ENCODE measurements at regions not wholly inside any gene's neighbourhood (a gene's known extent, or its start where the extent isn't known, plus 50 kb on each side); places are given as distances from the start of the nearest gene placed in this dataset.

- H3K36me3 ChIP-seq: no peaks in the 10 kb centered on the region
- DNase-seq (ENCODE audit: low spot score) (no peak), ATAC-seq (ENCODE audit: insufficient number of reproducible peaks, low FRiP score, low read depth) (no peak)
- no peaks in the 10 kb centered on the region for H3K9me3 ChIP-seq
- no peak overlapping the region for H3K27ac ChIP-seq
- H3K4me3 ChIP-seq: no peak overlapping the region
- H3K27me3 ChIP-seq (replicated peaks; ENCODE audit: insufficient read depth): no peaks in the 10 kb centered on the region
- no peak for TF ChIP-seq CTCF (IDR thresholded peaks at IDR 0.05)
- peaks cover 0 to 9% of the 10 kb centered on the region in 2 donors for H3K4me1 ChIP-seq (ENCODE audit: control insufficient read depth in 1 of 2, low read depth in 2 of 2)
These were observed 254.5 kb upstream of the ANKRD55 start for GRCh38 chr5:56487528-56488115.

DNA sequence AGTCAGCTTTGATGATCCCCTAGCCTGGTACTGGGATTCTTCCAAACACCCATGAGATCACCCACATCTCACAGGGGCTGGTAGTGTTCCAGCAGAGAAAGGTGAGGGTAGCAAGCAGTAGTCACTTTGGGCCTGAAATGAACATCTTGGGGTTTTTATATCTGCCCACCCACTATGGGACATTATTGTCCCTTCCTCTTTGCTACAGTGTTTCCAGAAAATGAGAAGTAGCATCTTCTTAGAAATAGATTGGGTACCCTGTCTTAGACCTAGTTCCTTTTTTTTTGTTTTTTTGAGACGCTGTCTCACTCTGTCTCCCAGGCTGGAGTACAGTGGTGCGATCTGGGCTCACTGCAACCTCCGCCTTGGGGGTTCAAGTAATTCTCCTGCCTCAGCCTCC, 249.2 kb upstream of the ANKRD55 start:
- ATAC-seq (ENCODE audit: insufficient number of reproducible peaks, low FRiP score, low read depth): no peak
- H3K4me1 ChIP-seq (ENCODE audit: control insufficient read depth in 1 of 2, low read depth in 2 of 2): peaks cover 11 to 34% of the 10 kb centered on the region in 2 donors
- no peaks in the 10 kb centered on the region for H3K27me3 ChIP-seq (replicated peaks; ENCODE audit: insufficient read depth)
- TF ChIP-seq CTCF (IDR thresholded peaks at IDR 0.05): no peak
- H3K9me3 ChIP-seq: no peaks in the 10 kb centered on the region
- no peaks in the 10 kb centered on the region for H3K36me3 ChIP-seq
- no peak overlapping the region for H3K27ac ChIP-seq
- DNase-seq (ENCODE audit: low spot score): no peak
- no peak overlapping the region for H3K4me3 ChIP-seq

DNA sequence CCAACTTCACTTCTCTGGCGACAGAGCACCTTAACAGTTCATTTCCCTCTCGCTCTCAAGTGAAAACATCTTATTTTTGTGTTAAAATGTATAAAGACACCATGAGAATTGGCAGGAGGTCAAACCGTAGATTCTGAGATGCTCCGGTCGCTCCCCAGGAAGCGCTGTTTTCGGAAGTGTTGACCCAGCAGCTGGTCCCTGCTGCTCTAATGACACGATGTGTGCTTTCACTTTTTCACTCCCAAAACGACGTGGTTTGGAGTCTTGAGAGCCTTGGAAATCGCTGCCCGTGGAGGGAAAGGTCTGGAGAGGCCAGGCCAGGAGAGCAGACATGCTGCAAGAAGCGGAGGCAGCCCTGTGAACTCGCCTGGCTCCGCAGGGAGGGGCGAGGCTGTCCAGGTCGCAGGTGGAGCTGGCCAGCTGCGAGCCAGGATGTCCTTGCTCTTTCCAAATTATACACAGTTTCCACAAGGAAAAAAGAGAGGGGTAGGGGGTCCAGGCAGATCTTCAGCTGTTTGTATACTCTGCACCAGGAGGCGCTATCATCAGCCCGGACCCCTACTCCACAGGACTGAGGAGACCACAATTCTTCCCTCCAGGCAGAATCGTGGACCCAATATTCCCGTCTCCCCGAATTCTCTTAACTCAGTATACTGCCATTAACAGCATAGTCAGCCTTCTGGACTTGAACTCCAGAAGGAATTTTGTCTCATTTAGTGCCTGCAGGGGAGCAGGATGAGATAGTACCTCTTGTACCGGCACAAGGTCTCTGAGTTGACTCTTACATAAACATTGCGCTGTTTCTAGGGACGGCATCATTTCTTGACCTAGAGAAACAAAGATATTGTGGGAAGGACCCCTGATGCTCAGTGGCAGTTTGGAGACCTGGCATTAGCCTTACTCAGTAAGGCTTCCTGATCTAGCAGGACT, 248.6 kb upstream of the ANKRD55 start:
- H3K27me3 ChIP-seq (replicated peaks; ENCODE audit: insufficient read depth): no peaks in the 10 kb centered on the region
- no peaks in the 10 kb centered on the region for H3K36me3 ChIP-seq
- DNase-seq (ENCODE audit: low spot score) (no peak), ATAC-seq (ENCODE audit: insufficient number of reproducible peaks, low FRiP score, low read depth) (no peak)
- no peaks in the 10 kb centered on the region for H3K9me3 ChIP-seq
- no peak for TF ChIP-seq CTCF (IDR thresholded peaks at IDR 0.05)
- H3K27ac ChIP-seq: peak overlapping the region; percentile 86 to 95
- H3K4me1 ChIP-seq (ENCODE audit: control insufficient read depth in 1 of 2, low read depth in 2 of 2): peaks cover 11 to 41% of the 10 kb centered on the region in 2 donors
- peak overlapping the region; percentile 83 for H3K4me3 ChIP-seq

DNA sequence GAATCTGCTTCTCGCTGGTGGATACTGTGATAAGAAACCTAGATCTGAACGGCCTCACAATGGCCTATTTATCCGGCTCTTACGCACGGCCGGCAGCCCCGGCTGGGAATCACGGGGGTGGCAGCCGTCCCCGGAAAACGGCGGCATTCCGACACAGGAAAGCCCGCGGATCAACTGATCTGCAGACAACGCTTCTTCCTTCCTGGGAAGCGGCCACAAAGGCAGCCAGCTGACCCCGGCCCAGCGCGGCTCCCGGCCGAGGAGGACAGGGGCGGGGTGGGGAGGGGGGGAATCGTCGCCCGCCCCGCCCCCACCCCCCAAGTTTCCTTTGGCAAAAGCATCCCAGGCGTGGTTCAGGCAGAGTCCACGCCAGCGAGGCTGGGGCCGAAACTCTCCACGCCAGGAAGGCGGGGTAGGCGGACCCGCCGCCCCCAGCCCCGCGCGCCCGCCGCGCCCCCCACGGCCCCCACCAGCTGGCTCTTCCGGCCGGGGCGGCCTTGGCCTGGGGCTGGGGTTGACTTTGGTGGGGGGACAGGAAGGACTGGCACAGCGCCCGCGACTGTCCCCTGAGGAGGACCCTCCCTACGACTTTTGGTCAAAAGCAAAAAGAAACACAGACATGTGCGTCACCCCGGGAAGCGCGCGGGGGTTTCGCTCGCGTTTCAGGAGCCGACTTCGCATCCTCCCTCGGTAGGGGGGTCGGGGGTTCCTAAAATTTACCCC, 247.7 kb upstream of the ANKRD55 start:
- ATAC-seq (ENCODE audit: insufficient number of reproducible peaks, low FRiP score, low read depth) (peak; percentile 56), DNase-seq (ENCODE audit: low spot score) (no peak)
- Histone ChIP-seq H3K36me3 (no peaks in the 10 kb centered on the region), H3K9me3 (no peaks in the 10 kb centered on the region), H3K4me3 (peak overlapping the region; percentile 83), H3K27ac (peak overlapping the region; percentile 86 to 95), H3K4me1 (ENCODE audit: control insufficient read depth in 1 of 2, low read depth in 2 of 2) (peaks cover 11 to 48% of the 10 kb centered on the region in 2 donors), H3K27me3 (replicated peaks; ENCODE audit: insufficient read depth) (no peaks in the 10 kb centered on the region)
- TF ChIP-seq CTCF (IDR thresholded peaks at IDR 0.05): no peak

Data from thoracic aorta (tissue), 2 donors.